Mucosa of descending colon (tissue), 3 donors: ENCODE measurements at regions not wholly inside any gene's neighbourhood (a gene's known extent, or its start where the extent isn't known, plus 50 kb on each side); places are given as distances from the start of the nearest gene placed in this dataset.

ENCODE experiments used
- ATAC-seq: fragments of 200-7000 bp; cut with Tn5 transposase; one replicate; pipeline ENCODE4 v1.9.1; 2020; ENCODE audit warnings: mild to moderate bottlenecking, moderate library complexity
- DNase-seq, 3 donors: peaks; one replicate each; pipeline ENCODE4 v3.0.0-alpha.2; 2020
- H3K36me3 ChIP-seq: fragments of 200-600 bp; one replicate; pipeline ENCODE4 v1.8.0; 2021; ENCODE audit warnings: low read depth, mild to moderate bottlenecking
- H3K4me1 ChIP-seq: fragments of 200-600 bp; one replicate; pipeline ENCODE4 v1.8.0; 2021; ENCODE audit warnings: low read depth, mild to moderate bottlenecking
- H3K4me3 ChIP-seq: fragments of 200-600 bp; one replicate; pipeline ENCODE4 v1.8.0; 2021; ENCODE audit warnings: mild to moderate bottlenecking
- H3K9me3 ChIP-seq: fragments of 200-600 bp; one replicate; pipeline ENCODE4 v1.8.0; 2021; ENCODE audit warnings: mild to moderate bottlenecking
- intact Hi-C, 2 donors: fragments of 100-400 bp; cut with DNase I in 1 of 2; cut with micrococcal nuclease in 1 of 2; formaldehyde crosslinking; loops; one replicate each; pipeline versions ENCODE4 v1.11.0 to v1.11.1; 2022; cut with DNase I, micrococcal nuclease
- TF ChIP-seq, protein P1 (sequence below): fragments of 200-600 bp; IDR thresholded peaks from one replicate; pipeline ENCODE4 v1.8.0; 2022; ENCODE audit warnings: antibody characterized with exemption, mild to moderate bottlenecking
- donor health status: DM: no; HTN: no; CAD: no; lungs with moderate emphysema.
- donor health status: DM: no; HTN: no; CAD: no.
- donor health status: DM: no; HTN: yes; CAD: no.

GRCh38 chr6:45780523-45780922 is 235.1 kb downstream of the CLIC5 start:
- ATAC-seq, result no peak
- H3K4me3 ChIP-seq, result no peak overlapping the region
- intact Hi-C loops, result no loop called here
- no peak for DNase-seq
- no peaks in the 10 kb centered on the region for H3K36me3 ChIP-seq
- TF ChIP-seq, protein P1, sequence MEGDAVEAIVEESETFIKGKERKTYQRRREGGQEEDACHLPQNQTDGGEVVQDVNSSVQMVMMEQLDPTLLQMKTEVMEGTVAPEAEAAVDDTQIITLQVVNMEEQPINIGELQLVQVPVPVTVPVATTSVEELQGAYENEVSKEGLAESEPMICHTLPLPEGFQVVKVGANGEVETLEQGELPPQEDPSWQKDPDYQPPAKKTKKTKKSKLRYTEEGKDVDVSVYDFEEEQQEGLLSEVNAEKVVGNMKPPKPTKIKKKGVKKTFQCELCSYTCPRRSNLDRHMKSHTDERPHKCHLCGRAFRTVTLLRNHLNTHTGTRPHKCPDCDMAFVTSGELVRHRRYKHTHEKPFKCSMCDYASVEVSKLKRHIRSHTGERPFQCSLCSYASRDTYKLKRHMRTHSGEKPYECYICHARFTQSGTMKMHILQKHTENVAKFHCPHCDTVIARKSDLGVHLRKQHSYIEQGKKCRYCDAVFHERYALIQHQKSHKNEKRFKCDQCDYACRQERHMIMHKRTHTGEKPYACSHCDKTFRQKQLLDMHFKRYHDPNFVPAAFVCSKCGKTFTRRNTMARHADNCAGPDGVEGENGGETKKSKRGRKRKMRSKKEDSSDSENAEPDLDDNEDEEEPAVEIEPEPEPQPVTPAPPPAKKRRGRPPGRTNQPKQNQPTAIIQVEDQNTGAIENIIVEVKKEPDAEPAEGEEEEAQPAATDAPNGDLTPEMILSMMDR, result no peak
- H3K9me3 ChIP-seq, result no peaks in the 10 kb centered on the region
- no peaks in the 10 kb centered on the region for H3K4me1 ChIP-seq

GRCh38 chr6:45775026-45775697 is 240.5 kb downstream of the CLIC5 start:
- Histone ChIP-seq H3K36me3 (no peaks in the 10 kb centered on the region), H3K4me3 (no peak overlapping the region), H3K9me3 (no peaks in the 10 kb centered on the region), H3K4me1 (no peaks in the 10 kb centered on the region)
- DNase-seq (no peak), ATAC-seq (no peak)
- intact Hi-C loops, result no loop called here
- TF ChIP-seq, protein P1, result no peak

GRCh38 chr6:45773906-45774305 is 241.8 kb downstream of the CLIC5 start:
- ATAC-seq, result no peak
- no peaks in the 10 kb centered on the region for H3K9me3 ChIP-seq
- DNase-seq, result no peak
- intact Hi-C loops, result no loop called here
- H3K36me3 ChIP-seq, result no peaks in the 10 kb centered on the region
- TF ChIP-seq, protein P1, result no peak
- H3K4me1 ChIP-seq, result no peaks in the 10 kb centered on the region
- no peak overlapping the region for H3K4me3 ChIP-seq

DNA sequence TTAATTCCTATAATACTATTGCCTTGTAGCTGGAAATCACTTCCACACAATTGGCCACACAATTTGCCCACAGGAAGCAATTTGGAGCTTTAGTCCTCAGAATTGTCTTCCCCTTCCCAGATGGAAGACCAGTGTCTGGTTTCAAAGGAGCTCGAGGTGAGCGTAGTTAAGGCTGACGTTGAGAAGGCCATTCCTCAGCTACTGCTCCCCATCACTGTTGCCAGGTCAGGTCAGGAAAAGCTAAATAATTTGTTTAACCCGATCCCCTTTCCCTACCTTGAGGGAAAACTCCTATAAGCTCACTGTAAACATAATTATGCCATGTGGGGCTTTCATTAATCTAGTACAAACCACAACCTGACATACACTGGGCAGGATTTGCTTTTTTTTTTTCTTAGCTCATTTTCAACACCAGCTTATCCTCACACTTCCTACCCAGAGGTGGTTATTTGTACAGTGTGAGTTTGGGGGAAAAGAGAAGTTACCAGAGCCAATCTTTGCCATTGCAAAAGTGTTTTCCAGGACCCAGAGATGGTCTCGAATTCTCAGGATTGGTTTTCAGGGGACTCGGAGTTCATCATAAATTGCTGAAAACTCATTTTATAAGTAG is 242.7 kb downstream of the CLIC5 start:
- intact Hi-C loops, result no loop called here
- Histone ChIP-seq H3K4me1 (no peaks in the 10 kb centered on the region), H3K36me3 (no peaks in the 10 kb centered on the region), H3K4me3 (no peak overlapping the region), H3K9me3 (no peaks in the 10 kb centered on the region)
- TF ChIP-seq, protein P1, result no peak
- ATAC-seq (no peak), DNase-seq (no peak)

- intact Hi-C loops, result no loop called here
- TF ChIP-seq, protein P1, result no peak
- Histone ChIP-seq H3K4me3 (no peak overlapping the region), H3K9me3 (no peaks in the 10 kb centered on the region), H3K36me3 (no peaks in the 10 kb centered on the region), H3K4me1 (no peaks in the 10 kb centered on the region)
- ATAC-seq (no peak), DNase-seq (no peak)
Measured at GRCh38 chr6:45772051-45772450, 243.6 kb downstream of the CLIC5 start.
